ENCODE measurements at regions not wholly inside any gene's neighbourhood (a gene's known extent, or its start where the extent isn't known, plus 50 kb on each side); places are given as distances from the start of the nearest gene placed in this dataset.

DNA sequence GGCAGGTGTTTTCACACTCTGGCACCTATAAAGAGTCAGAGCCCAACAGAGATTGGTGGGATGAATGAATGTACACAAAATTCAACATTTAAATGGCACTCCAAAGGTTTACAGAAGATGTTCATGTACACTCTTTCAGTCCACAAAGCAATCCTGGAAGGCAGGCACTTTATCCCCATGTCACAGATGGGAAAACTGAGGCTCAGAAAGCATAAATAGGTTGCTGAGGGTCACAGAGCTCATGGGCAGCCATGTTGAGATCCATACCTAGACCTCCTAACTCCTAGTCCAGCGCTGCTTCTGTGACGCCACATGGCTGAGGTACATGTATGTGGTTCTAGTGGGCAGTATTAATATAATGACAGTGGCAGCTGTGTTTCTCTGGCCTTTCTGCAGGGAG, 157.7 kb upstream of the LHX1 start:
- H3K27me3 ChIP-seq (replicated peaks in 1 of 4; ENCODE audit: control insufficient read depth in 3 of 4, extremely low read depth in 1 of 4, insufficient read depth in 3 of 4, low read length in 3 of 4): no peaks in the 10 kb centered on the region
- ChIA-PET POLR2A (ENCODE audit: partially characterized antibody) (interaction anchor here (0.6 kb wide), 1 partner anchor 29 kb away, joined by 3 read pairs; no protein-coding TSS in a partner anchor), CTCF (ENCODE audit: partially characterized antibody) (interaction anchor here (1.0 to 2.1 kb wide), 4 partner anchors 16 to 138 kb away, joined by 3 to 9 read pairs (median 3); no protein-coding TSS in a partner anchor)
- no peak overlapping the region for H3K4me2 ChIP-seq (ENCODE audit: insufficient read depth in 1 of 2, low read depth in 2 of 2, low read length in 2 of 2)
- no peaks in the 10 kb centered on the region for H3K36me3 ChIP-seq (ENCODE audit: control insufficient read depth in 2 of 4, insufficient read depth in 4 of 4, low read length in 3 of 4)
- H3K79me1 ChIP-seq (ENCODE audit: low read depth, low read length): no peaks in the 10 kb centered on the region
- no peak overlapping the region for H2BK15ac ChIP-seq (ENCODE audit: low read length)
- H3K27ac ChIP-seq (ENCODE audit: low read depth, low read length): no peak overlapping the region
- H3K14ac ChIP-seq (ENCODE audit: insufficient read length): no peak overlapping the region
- no peaks in the 10 kb centered on the region for H4K20me1 ChIP-seq (replicated peaks in 1 of 2; ENCODE audit: control insufficient read depth in 1 of 2, insufficient read depth in 2 of 2, low read length in 2 of 2)
- no peak overlapping the region for H2BK5ac ChIP-seq (ENCODE audit: low read depth, low read length)
- no peak overlapping the region for H2BK12ac ChIP-seq (ENCODE audit: low read depth, low read length)
- no peak overlapping the region for H2BK120ac ChIP-seq (replicated peaks; ENCODE audit: low read depth, low read length)
- no peak overlapping the region for H3K18ac ChIP-seq (ENCODE audit: extremely low read depth, low read length)
- H3K23me2 ChIP-seq (ENCODE audit: low read depth, low read length): no peaks in the 10 kb centered on the region
- H2AK5ac ChIP-seq (ENCODE audit: low read depth, low read length): no peak overlapping the region
- no peak overlapping the region for H3K23ac ChIP-seq (ENCODE audit: insufficient read length)
- DNase-seq (ENCODE audit: low read depth in 1 of 2, low spot score in 2 of 2) (no peak), FAIRE-seq (no peak)
- H3K9me3 ChIP-seq (ENCODE audit: insufficient read depth in 2 of 2, low read depth in 1 of 2, low read length in 1 of 2): no peaks in the 10 kb centered on the region
- H3K4ac ChIP-seq (replicated peaks; ENCODE audit: insufficient read length, low read depth, low read length): no peak overlapping the region
- no peak overlapping the region for H4K8ac ChIP-seq (ENCODE audit: extremely low read depth, insufficient read depth, low read length)
- peaks cover 3 to 9% (median 5%) of the 10 kb centered on the region in 4 experiments; a peak in 5 of 7 replicates for H3K4me1 ChIP-seq (replicated peaks in 1 of 4; ENCODE audit: control insufficient read depth in 3 of 4, insufficient read depth in 4 of 4, low read length in 3 of 4)
- no peaks in the 10 kb centered on the region for H3K79me2 ChIP-seq (ENCODE audit: control insufficient read depth in 1 of 2, insufficient read depth in 2 of 2, low read length in 2 of 2)
- no peak overlapping the region for H3K9ac ChIP-seq (replicated peaks in 1 of 4; ENCODE audit: extremely low read depth in 1 of 4, low read depth in 3 of 4, low read length in 3 of 4)
- H2BK20ac ChIP-seq (ENCODE audit: low read length): no peak overlapping the region
- H4K5ac ChIP-seq (ENCODE audit: insufficient read length, low read depth, low read length): no peak overlapping the region
- no peak overlapping the region for H4K91ac ChIP-seq (replicated peaks; ENCODE audit: insufficient read length, low read length)
- 91% methylated on average over 2 of the region's 2 CpGs; no CpG with 5 or more reads in 1 of the 2 experiments for WGBS, 2 experiments (ENCODE audit: extremely low coverage in 1 of 2, insufficient coverage in 1 of 2, insufficient read length in 1 of 2, insufficient replicate concordance in 2 of 2, low coverage in 1 of 2, low lambda C conversion rate in 2 of 2, missing lambda C conversion rate in 1 of 2)
- no peak overlapping the region for H2AFZ ChIP-seq (ENCODE audit: low read length)
- H3K56ac ChIP-seq (replicated peaks; ENCODE audit: insufficient read length, low read depth, low read length): no peak overlapping the region
- H3K4me3 ChIP-seq (ENCODE audit: extremely low read depth in 1 of 4, insufficient read depth in 2 of 4, low read depth in 3 of 4, low read length in 4 of 4): no peak overlapping the region
- TF ChIP-seq TCF12 (IDR thresholded peaks at IDR 0.05; ENCODE audit: low read depth, low read length): no peak
